ENCODE measurements at regions not wholly inside any gene's neighbourhood (a gene's known extent, or its start where the extent isn't known, plus 50 kb on each side); places are given as distances from the start of the nearest gene placed in this dataset.

GRCh38 chr20:11852189-11852588, 65.5 kb upstream of the BTBD3 start:
- H4K91ac ChIP-seq (ENCODE audit: low read depth, low read length, poor library complexity): no peak overlapping the region
- no CpG with 5 or more reads among the region's 2 CpGs for WGBS, 2 donors (ENCODE audit: extremely low coverage in 2 of 2, insufficient read length in 2 of 2, insufficient replicate concordance in 1 of 2)

GRCh38 chr20:11852811-11853210, 64.9 kb upstream of the BTBD3 start:
- H2BK15ac ChIP-seq (ENCODE audit: low read length): no peak overlapping the region
- no peaks in the 10 kb centered on the region for H3K79me1 ChIP-seq (ENCODE audit: low read depth, low read length)
- DNase-seq (ENCODE audit: low spot score): no peak
- whole genome bisulfite sequencing, 2 donors (ENCODE audit: extremely low coverage in 2 of 2, insufficient read length in 2 of 2, insufficient replicate concordance in 1 of 2): no CpG with 5 or more reads among the region's 1 CpG
- H2AK5ac ChIP-seq (ENCODE audit: low read depth, low read length): no peak overlapping the region
- no peaks in the 10 kb centered on the region for H3K9me3 ChIP-seq (replicated peaks in 1 of 2; ENCODE audit: control insufficient read depth in 2 of 2, insufficient read depth in 1 of 2, low read depth in 1 of 2, low read length in 2 of 2)
- no peak overlapping the region for H3K18ac ChIP-seq (ENCODE audit: low read length)
- no peak overlapping the region for H2AFZ ChIP-seq (ENCODE audit: low read length)
- no peak overlapping the region for H2BK5ac ChIP-seq (ENCODE audit: low read length)
- H3K4me1 ChIP-seq (ENCODE audit: control insufficient read depth in 2 of 2, insufficient read depth in 1 of 2, low read depth in 1 of 2, low read length in 2 of 2): peaks cover 0 to 1% of the 10 kb centered on the region in 2 donors
- no peak overlapping the region for H3K14ac ChIP-seq (ENCODE audit: low read length)
- no peak overlapping the region for H3K4ac ChIP-seq (ENCODE audit: low read length)
- no peak overlapping the region for H2BK12ac ChIP-seq (ENCODE audit: low read length)
- H3K4me3 ChIP-seq (ENCODE audit: low read length in 2 of 2): no peak overlapping the region
- no peaks in the 10 kb centered on the region for H3K27me3 ChIP-seq (ENCODE audit: control insufficient read depth in 3 of 3, insufficient read depth in 3 of 3, low read depth in 1 of 3, low read length in 3 of 3)
- no peak overlapping the region for H4K91ac ChIP-seq (ENCODE audit: low read depth, low read length, poor library complexity)
- H3K9ac ChIP-seq (ENCODE audit: low read depth, low read length, poor library complexity): no peak overlapping the region
- H3K4me2 ChIP-seq (ENCODE audit: insufficient read depth, low read length, poor library complexity, severe bottlenecking): no peak overlapping the region
- no peak overlapping the region for H4K8ac ChIP-seq (ENCODE audit: low read depth, low read length)
- no peaks in the 10 kb centered on the region for H3K36me3 ChIP-seq (replicated peaks in 1 of 2; ENCODE audit: control insufficient read depth in 2 of 2, insufficient read depth in 2 of 2, low read length in 2 of 2)
- no peak overlapping the region for H2BK120ac ChIP-seq (ENCODE audit: low read depth, low read length)
- no peak overlapping the region for H3K27ac ChIP-seq (replicated peaks; ENCODE audit: low read length)
- no peak overlapping the region for H3K23ac ChIP-seq (ENCODE audit: low read depth, low read length, poor library complexity)

More at GRCh38 chr20:11852189-11852588, 65.5 kb upstream of the BTBD3 start:
- Histone ChIP-seq H2BK5ac (ENCODE audit: low read length) (no peak overlapping the region), H3K23ac (ENCODE audit: low read depth, low read length, poor library complexity) (no peak overlapping the region), H3K14ac (ENCODE audit: low read length) (no peak overlapping the region), H2BK15ac (ENCODE audit: low read length) (no peak overlapping the region), H3K4me3 (ENCODE audit: low read length in 2 of 2) (no peak overlapping the region), H3K27me3 (ENCODE audit: control insufficient read depth in 3 of 3, insufficient read depth in 3 of 3, low read depth in 1 of 3, low read length in 3 of 3) (no peaks in the 10 kb centered on the region), H3K9ac (ENCODE audit: low read depth, low read length, poor library complexity) (no peak overlapping the region), H3K9me3 (replicated peaks in 1 of 2; ENCODE audit: control insufficient read depth in 2 of 2, insufficient read depth in 1 of 2, low read depth in 1 of 2, low read length in 2 of 2) (no peaks in the 10 kb centered on the region), H2BK120ac (ENCODE audit: low read depth, low read length) (no peak overlapping the region), H3K4me2 (ENCODE audit: insufficient read depth, low read length, poor library complexity, severe bottlenecking) (no peak overlapping the region), H3K36me3 (replicated peaks in 1 of 2; ENCODE audit: control insufficient read depth in 2 of 2, insufficient read depth in 2 of 2, low read length in 2 of 2) (no peaks in the 10 kb centered on the region), H3K4ac (ENCODE audit: low read length) (no peak overlapping the region), H2AK5ac (ENCODE audit: low read depth, low read length) (no peak overlapping the region), H3K4me1 (ENCODE audit: control insufficient read depth in 2 of 2, insufficient read depth in 1 of 2, low read depth in 1 of 2, low read length in 2 of 2) (peaks cover 0 to 1% of the 10 kb centered on the region in 2 donors), H2AFZ (ENCODE audit: low read length) (no peak overlapping the region), H4K8ac (ENCODE audit: low read depth, low read length) (no peak overlapping the region), H3K79me1 (ENCODE audit: low read depth, low read length) (no peaks in the 10 kb centered on the region), H3K27ac (replicated peaks; ENCODE audit: low read length) (no peak overlapping the region), H2BK12ac (ENCODE audit: low read length) (no peak overlapping the region), H3K18ac (ENCODE audit: low read length) (no peak overlapping the region)
- no peak for DNase-seq (ENCODE audit: low spot score)

- Histone ChIP-seq H3K9me3 (replicated peaks in 1 of 2; ENCODE audit: control insufficient read depth in 2 of 2, insufficient read depth in 1 of 2, low read depth in 1 of 2, low read length in 2 of 2) (no peaks in the 10 kb centered on the region), H3K18ac (ENCODE audit: low read length) (no peak overlapping the region), H3K36me3 (replicated peaks in 1 of 2; ENCODE audit: control insufficient read depth in 2 of 2, insufficient read depth in 2 of 2, low read length in 2 of 2) (no peaks in the 10 kb centered on the region), H3K4ac (ENCODE audit: low read length) (no peak overlapping the region), H2BK15ac (ENCODE audit: low read length) (no peak overlapping the region), H3K4me3 (ENCODE audit: low read length in 2 of 2) (no peak overlapping the region), H3K4me2 (ENCODE audit: insufficient read depth, low read length, poor library complexity, severe bottlenecking) (no peak overlapping the region), H3K23ac (ENCODE audit: low read depth, low read length, poor library complexity) (no peak overlapping the region), H2BK120ac (ENCODE audit: low read depth, low read length) (no peak overlapping the region), H2AFZ (ENCODE audit: low read length) (no peak overlapping the region), H2AK5ac (ENCODE audit: low read depth, low read length) (no peak overlapping the region), H3K27me3 (ENCODE audit: control insufficient read depth in 3 of 3, insufficient read depth in 3 of 3, low read depth in 1 of 3, low read length in 3 of 3) (no peaks in the 10 kb centered on the region), H3K9ac (ENCODE audit: low read depth, low read length, poor library complexity) (no peak overlapping the region), H2BK5ac (ENCODE audit: low read length) (no peak overlapping the region), H3K14ac (ENCODE audit: low read length) (no peak overlapping the region), H3K27ac (replicated peaks; ENCODE audit: low read length) (no peak overlapping the region), H3K79me1 (ENCODE audit: low read depth, low read length) (no peaks in the 10 kb centered on the region), H4K8ac (ENCODE audit: low read depth, low read length) (no peak overlapping the region), H3K4me1 (ENCODE audit: control insufficient read depth in 2 of 2, insufficient read depth in 1 of 2, low read depth in 1 of 2, low read length in 2 of 2) (peaks cover 0 to 1% of the 10 kb centered on the region in 2 donors), H2BK12ac (ENCODE audit: low read length) (no peak overlapping the region), H4K91ac (ENCODE audit: low read depth, low read length, poor library complexity) (no peak overlapping the region)
- DNase-seq (ENCODE audit: low spot score): no peak
These were observed 64.3 kb upstream of the BTBD3 start for GRCh38 chr20:11853359-11853758.

- Histone ChIP-seq H3K4me3 (ENCODE audit: low read length in 2 of 2) (no peak overlapping the region), H3K9ac (ENCODE audit: low read depth, low read length, poor library complexity) (no peak overlapping the region), H3K27ac (replicated peaks; ENCODE audit: low read length) (no peak overlapping the region), H3K79me1 (ENCODE audit: low read depth, low read length) (no peaks in the 10 kb centered on the region), H3K23ac (ENCODE audit: low read depth, low read length, poor library complexity) (no peak overlapping the region), H2BK120ac (ENCODE audit: low read depth, low read length) (no peak overlapping the region), H2AFZ (ENCODE audit: low read length) (no peak overlapping the region), H3K4me2 (ENCODE audit: insufficient read depth, low read length, poor library complexity, severe bottlenecking) (no peak overlapping the region), H3K4me1 (ENCODE audit: control insufficient read depth in 2 of 2, insufficient read depth in 1 of 2, low read depth in 1 of 2, low read length in 2 of 2) (no peaks in the 10 kb centered on the region), H3K18ac (ENCODE audit: low read length) (no peak overlapping the region), H3K4ac (ENCODE audit: low read length) (no peak overlapping the region), H3K14ac (ENCODE audit: low read length) (no peak overlapping the region), H4K91ac (ENCODE audit: low read depth, low read length, poor library complexity) (no peak overlapping the region), H2BK12ac (ENCODE audit: low read length) (no peak overlapping the region), H2BK5ac (ENCODE audit: low read length) (no peak overlapping the region), H2BK15ac (ENCODE audit: low read length) (no peak overlapping the region), H3K9me3 (replicated peaks in 1 of 2; ENCODE audit: control insufficient read depth in 2 of 2, insufficient read depth in 1 of 2, low read depth in 1 of 2, low read length in 2 of 2) (no peaks in the 10 kb centered on the region), H2AK5ac (ENCODE audit: low read depth, low read length) (no peak overlapping the region), H3K36me3 (replicated peaks in 1 of 2; ENCODE audit: control insufficient read depth in 2 of 2, insufficient read depth in 2 of 2, low read length in 2 of 2) (no peaks in the 10 kb centered on the region), H3K27me3 (ENCODE audit: control insufficient read depth in 3 of 3, insufficient read depth in 3 of 3, low read depth in 1 of 3, low read length in 3 of 3) (peaks cover 0 to 3% (median 0%) of the 10 kb centered on the region in 3 experiments), H4K8ac (ENCODE audit: low read depth, low read length) (no peak overlapping the region)
- no peak for DNase-seq (ENCODE audit: low spot score)
- no CpG with 5 or more reads among the region's 3 CpGs for WGBS, 2 donors (ENCODE audit: extremely low coverage in 2 of 2, insufficient read length in 2 of 2, insufficient replicate concordance in 1 of 2)
These were observed 56.2 kb upstream of the BTBD3 start for GRCh38 chr20:11861479-11861878.

Measured in neuronal stem cell (in vitro differentiated cells).